Kidney epithelial cell (primary cell): ENCODE measurements at regions not wholly inside any gene's neighbourhood (a gene's known extent, or its start where the extent isn't known, plus 50 kb on each side); places are given as distances from the start of the nearest gene placed in this dataset.

ENCODE experiments used
- DNase-seq: peaks from one replicate; pipeline ENCODE4 v3.0.0-alpha.2; 2010; ENCODE audit warnings: low read depth
- H3K27me3 ChIP-seq: 2 replicates; pipeline ENCODE4 v1.6.0; 2011; ENCODE audit warnings: low read length; ENCODE audit not compliant: control insufficient read depth, insufficient read depth
- H3K36me3 ChIP-seq: 2 replicates; pipeline ENCODE4 v1.5.1; 2011; ENCODE audit warnings: low read length; ENCODE audit not compliant: control insufficient read depth, insufficient read depth
- H3K4me3 ChIP-seq: 2 replicates; pipeline ENCODE4 v1.5.1; 2011; ENCODE audit warnings: low read depth, mild to moderate bottlenecking, control low read depth, low read length
- CTCF ChIP-seq: IDR thresholded peaks from 2 replicates; pipeline ENCODE4 v1.5.1; 2011; ENCODE audit warnings: mild to moderate bottlenecking, moderate library complexity, low read length, control low read depth, inconsistent platforms; ENCODE audit not compliant: insufficient read depth, poor library complexity, severe bottlenecking

DNA sequence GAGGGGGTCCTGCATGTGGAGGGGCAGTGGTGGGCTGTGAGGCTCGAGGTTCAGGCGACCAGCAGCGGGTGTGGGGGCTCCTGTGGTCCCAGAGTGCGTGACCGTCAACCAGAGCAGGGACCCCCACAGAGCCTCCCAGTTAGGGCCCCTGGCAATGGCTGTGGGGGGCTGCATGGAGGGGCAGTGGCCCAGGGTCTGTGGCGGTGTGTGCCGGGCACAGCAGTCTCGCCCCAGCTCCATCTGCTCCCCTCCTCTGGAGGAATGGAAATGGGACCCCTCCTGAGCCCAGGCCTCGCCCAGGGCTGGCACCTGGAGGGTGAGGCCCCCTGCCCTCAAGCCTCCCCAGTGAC lies 210.8 kb upstream of the C14orf180 start:
- Histone ChIP-seq H3K4me3 (no peak overlapping the region), H3K27me3 (peaks cover 20% of the 10 kb centered on the region), H3K36me3 (no peaks in the 10 kb centered on the region)
- no peak for DNase-seq
- TF ChIP-seq CTCF, result no peak

GRCh38 chr14:104369208-104369607 lies 210.4 kb upstream of the C14orf180 start:
- Histone ChIP-seq H3K36me3 (no peaks in the 10 kb centered on the region), H3K4me3 (no peak overlapping the region), H3K27me3 (peaks cover 20% of the 10 kb centered on the region)
- TF ChIP-seq CTCF, result no peak
- DNase-seq, result no peak

DNA sequence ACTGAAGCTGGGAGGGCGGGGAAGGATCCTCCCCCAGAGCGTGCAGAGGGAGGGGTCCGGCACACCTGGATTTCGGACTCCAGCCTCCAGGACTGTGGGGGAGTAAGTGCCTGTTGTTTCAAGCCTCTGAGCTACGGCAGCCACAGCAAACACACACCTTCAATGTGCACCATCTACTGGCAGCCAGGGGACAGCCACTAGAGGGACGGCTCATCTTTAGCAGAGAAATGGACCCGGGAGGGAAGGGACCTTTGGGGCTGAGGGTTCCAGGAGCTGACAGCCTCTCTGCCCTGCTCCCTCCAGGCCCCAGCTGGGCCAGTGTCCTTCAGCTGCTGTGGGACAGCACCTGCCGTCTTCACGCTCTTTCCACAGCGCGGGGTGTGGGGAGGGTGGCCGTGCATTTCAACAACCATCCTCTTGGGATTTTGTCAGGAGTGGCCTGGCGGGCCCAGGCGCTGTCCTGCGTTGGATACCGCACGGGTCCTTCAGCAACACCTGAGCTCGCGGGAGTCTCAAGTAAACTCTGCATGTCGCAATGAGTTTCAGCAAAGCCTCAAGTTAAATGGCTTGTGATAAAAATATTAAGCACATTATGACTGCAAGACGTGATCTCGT lies 209.2 kb upstream of the C14orf180 start:
- TF ChIP-seq CTCF, result peak; percentile 9
- Histone ChIP-seq H3K4me3 (no peak overlapping the region), H3K27me3 (peaks cover 20% of the 10 kb centered on the region), H3K36me3 (no peaks in the 10 kb centered on the region)
- DNase-seq, result no peak

DNA sequence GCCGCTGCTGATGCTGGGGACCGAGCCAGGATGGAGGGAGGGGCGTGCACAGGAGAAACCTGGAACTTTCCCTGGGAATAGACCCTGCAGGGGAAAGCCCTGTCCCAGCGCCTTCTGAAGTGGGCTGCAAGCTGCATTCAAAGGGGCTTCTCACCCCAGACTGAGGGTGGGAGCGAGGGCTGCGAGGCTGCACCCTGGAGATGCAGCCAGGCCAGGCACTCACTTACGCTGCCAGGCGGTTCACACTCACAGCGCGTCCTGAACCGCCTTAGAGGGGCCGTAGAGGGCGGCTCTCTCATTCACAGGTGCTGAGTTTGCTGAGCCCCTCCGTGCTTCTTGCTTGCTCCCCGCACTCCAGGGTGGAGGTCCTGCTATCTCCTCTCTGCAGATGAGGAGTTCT lies 208.5 kb upstream of the C14orf180 start:
- Histone ChIP-seq H3K36me3 (no peaks in the 10 kb centered on the region), H3K27me3 (peaks cover 20% of the 10 kb centered on the region), H3K4me3 (no peak overlapping the region)
- DNase-seq, result no peak
- TF ChIP-seq CTCF, result no peak

DNA sequence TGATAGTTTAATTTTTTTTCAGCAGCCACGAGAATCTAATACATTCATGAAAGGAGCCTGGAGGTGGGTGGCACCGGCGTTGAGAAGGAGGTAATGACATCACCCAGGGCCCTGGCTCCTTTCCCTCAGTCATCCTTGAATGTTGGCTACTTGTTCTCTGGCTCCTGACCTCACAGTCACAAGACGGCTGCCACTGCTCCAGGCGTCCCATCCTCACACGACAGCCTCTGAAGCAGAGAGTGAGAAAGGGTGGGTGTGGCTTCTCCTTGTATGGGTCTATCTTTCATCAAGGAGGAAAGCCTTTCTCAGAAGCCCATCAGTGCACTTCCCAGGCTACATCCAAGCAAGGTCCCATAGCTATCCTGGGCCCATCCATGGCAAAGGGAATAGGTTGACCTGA lies 207.6 kb upstream of the C14orf180 start:
- Histone ChIP-seq H3K4me3 (no peak overlapping the region), H3K36me3 (no peaks in the 10 kb centered on the region), H3K27me3 (peaks cover 20% of the 10 kb centered on the region)
- TF ChIP-seq CTCF, result no peak
- no peak for DNase-seq

- TF ChIP-seq CTCF, result no peak
- Histone ChIP-seq H3K27me3 (peaks cover 15% of the 10 kb centered on the region), H3K4me3 (no peak overlapping the region), H3K36me3 (no peaks in the 10 kb centered on the region)
- DNase-seq, result no peak
Measured at GRCh38 chr14:104372390-104373054, 207.0 kb upstream of the C14orf180 start.
